ENCODE measurements at regions not wholly inside any gene's neighbourhood (a gene's known extent, or its start where the extent isn't known, plus 50 kb on each side); places are given as distances from the start of the nearest gene placed in this dataset.
"Not testable (repeated sequence)": the region's sequence is repeated elsewhere in the genome, so short reads cannot be mapped to it uniquely, and the experiment has no call there.

DNA sequence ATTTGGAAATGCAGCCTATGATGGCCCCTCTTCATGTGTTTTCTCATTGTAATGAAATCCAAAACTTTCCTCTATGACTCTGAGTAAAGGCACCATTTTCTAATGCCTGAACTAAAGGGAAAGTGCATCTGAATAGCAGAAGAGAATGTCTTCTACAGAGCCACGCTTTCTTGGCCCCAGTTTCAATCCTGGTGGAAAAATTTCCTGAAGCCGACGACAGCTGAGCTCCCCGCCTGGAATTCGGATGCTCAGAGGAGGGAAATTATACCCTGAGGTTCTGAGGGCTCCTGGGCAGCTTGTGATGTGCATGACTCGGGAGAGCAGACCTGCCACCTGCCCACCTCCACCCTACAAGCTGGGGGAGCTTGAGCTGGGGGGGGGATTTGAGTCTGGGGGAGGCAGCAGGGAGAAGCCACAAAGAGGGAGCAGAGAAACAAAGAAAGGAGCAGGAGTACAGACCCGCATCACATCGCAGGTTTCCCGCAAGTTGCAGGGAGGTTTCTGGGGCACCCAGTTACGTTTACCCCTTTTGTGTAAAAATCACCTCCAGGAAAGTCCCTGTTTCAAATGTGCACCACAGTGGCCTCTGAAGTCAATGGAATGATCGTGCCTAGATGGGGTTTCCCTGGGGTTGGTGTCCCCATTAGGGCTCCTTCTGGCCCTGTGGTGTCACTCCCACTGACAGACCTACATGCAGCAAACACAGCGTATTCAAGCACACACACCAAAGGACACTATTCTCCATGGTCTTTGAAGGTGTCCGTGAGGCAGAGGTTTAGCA, 145.6 kb upstream of the RBPJ start:
- DNase-seq (ENCODE audit: low read depth in 2 of 2), result no peak

DNA sequence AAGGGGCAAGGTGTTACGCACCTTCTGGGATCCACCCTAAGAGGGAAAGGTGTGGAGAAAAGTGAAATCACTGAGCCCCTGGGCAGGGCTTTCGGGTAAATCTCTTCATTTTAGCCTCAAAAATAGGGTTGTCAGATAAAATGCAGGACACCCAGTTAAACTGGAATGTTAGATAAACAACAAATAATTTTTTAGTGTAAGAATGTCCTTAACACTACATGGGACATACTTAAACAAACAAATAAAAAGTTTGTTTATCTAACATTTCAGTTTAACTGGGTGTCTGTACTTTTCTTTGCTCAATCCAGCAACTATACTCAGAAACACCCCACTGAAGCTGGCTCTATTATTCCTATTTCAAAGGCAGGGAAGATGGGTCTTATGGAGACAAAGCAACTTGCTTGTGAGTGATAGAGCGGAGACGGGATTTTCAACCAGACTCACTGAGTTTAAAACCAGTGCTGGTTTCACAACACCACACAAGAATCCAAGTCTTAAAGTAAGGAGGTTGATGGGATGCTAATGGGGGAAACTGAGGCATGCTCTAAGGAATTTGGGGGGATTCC, 144.8 kb upstream of the RBPJ start:
- no peak for DNase-seq (ENCODE audit: low read depth in 2 of 2)

DNA sequence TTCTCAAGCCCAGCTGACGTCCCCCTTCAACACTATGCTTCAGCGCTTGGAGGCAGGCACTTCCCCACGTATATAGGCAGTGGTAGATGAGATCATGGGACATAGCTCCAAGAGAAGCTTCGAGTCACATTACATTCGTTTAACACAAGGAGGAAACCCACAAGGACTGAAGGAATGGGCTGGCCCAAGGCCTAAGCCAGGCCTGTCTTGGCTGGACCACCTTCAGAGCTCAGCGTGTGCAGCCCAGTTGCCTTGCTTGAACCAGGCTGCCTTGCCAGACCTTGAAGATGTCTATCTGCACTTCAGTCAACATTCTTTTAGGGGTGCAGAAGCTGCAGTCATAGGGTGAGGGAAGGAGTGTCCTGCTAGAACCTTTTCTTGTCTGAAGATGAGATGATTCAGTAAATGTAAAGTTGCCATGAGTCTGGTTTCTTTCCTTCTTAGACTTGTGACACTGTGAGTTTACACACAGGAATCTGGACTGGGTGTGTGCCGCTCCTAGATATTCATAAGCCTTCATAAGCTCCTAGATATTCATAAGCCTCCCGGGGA, 144.1 kb upstream of the RBPJ start:
- DNase-seq (ENCODE audit: low read depth in 2 of 2), result peak; percentile 48

DNA sequence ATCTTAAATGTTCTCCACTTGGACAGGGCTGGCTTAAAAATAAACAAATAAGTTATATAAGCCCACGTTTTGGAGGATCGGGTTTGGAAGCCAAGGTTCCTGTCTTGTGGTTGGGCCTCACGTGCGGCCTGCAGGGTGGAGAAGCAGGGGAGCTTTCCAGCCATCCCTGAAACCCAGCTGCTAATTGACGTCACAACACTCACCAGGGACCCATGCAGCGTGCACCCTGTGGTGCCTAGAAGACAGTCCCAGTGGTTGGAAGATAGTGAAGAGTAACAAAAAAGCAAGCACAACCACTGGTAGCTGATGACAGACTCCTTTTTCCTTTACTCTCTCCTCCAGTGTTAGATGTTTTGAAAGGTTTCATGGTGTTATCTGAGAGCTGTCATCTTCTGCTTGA, 142.0 kb upstream of the RBPJ start:
- no peak for DNase-seq (ENCODE audit: low read depth in 2 of 2)

DNA sequence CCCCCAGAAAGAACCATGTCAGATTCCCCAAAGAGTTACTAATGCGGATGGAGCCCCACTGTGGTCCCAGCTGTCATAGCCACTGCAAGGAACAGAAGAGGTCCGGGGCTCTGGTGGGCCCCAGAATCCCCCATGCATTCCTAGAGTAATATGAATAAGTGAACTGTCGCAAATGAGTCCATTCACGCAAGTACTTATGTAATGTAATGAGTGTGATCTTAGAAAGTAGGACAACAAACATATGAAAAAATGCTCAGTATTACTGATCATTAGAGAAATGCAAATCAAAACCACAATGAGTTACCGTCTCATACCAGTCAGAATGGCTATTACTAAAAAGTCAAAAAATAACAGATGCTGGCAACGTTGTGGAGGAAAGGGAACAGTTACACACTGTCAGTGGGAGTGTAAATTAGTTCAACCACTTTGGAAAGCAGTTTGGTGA, 141.5 kb upstream of the RBPJ start:
- DNase-seq (ENCODE audit: low read depth in 2 of 2), result no peak

DNA sequence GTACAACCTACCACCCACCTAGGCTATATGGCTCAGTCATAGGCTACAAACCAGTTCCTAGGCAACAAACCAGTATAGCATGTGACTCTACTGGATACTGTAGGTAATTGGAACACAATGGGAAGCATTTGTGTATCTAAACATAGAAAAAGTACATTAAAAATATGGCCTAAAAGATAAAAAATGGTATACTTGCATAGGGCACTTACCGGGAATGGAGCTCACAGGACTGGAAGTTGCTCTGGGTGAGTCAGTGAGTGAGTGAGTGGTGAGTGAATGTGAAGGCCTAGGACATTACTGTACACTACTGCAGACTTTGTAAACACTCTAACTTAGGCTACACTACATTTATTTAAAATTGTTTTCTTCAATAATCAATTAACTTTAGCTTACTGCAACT, 139.2 kb upstream of the RBPJ start:
- no peak for DNase-seq (ENCODE audit: low read depth in 2 of 2)

DNA sequence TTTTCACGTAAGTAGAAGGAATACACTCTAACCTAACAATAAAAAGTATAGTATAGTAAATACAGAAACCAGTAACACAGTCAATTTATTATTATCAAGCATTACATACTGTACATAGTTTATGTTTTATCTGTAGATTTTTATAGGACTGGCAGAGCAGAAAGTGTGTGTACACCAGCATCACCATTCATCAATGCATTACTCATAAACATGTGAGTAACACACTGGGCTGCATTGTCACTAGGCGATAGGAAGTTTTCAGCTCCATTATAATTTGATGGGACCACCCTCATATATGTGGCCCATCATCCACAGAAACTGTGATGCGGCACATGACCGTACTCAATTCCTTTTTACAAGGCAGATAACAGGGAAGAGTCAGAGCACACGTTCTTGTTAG, 137.8 kb upstream of the RBPJ start:
- DNase-seq (ENCODE audit: low read depth in 2 of 2), result no peak

DNA sequence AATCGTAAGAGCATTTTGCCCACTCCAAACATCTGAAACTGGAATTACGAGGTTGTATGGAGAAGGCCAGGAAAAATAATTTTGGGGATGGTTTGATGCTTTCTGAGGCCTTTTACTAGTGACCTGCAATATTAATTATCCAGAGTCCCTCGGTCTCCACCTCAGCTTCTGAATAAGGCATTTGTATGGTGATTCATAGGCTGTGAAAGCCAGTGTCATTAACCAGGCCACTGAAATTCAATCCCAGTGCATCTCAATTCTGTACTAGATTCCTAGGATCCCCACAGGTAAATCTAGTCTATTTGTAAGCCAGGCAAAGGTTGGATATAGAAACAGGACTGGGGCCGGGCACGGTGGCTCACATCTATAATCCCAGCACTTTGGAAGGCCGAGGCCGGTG, 135.4 kb upstream of the RBPJ start:
- DNase-seq (ENCODE audit: low read depth in 2 of 2), result no peak

DNA sequence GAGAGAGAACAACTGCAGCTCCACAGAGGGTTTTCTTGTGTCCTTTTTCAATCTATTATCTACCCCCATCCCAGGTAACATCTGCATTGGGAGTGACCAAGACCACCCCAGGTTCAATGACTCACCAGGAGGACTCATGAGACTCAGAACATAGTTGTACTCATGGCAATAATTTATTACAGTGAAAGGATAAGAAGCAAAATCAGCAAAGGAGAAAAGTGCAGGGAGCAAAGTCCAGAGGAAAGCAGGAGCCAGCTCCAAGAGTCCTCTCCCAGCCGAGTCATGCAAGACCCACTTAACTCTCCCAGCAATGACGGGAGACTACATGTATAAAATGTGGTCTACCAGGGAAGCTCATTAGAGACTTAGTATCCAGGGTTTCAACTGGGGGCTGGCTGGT, 129.5 kb upstream of the RBPJ start:
- no peak for DNase-seq (ENCODE audit: low read depth in 2 of 2)

DNA sequence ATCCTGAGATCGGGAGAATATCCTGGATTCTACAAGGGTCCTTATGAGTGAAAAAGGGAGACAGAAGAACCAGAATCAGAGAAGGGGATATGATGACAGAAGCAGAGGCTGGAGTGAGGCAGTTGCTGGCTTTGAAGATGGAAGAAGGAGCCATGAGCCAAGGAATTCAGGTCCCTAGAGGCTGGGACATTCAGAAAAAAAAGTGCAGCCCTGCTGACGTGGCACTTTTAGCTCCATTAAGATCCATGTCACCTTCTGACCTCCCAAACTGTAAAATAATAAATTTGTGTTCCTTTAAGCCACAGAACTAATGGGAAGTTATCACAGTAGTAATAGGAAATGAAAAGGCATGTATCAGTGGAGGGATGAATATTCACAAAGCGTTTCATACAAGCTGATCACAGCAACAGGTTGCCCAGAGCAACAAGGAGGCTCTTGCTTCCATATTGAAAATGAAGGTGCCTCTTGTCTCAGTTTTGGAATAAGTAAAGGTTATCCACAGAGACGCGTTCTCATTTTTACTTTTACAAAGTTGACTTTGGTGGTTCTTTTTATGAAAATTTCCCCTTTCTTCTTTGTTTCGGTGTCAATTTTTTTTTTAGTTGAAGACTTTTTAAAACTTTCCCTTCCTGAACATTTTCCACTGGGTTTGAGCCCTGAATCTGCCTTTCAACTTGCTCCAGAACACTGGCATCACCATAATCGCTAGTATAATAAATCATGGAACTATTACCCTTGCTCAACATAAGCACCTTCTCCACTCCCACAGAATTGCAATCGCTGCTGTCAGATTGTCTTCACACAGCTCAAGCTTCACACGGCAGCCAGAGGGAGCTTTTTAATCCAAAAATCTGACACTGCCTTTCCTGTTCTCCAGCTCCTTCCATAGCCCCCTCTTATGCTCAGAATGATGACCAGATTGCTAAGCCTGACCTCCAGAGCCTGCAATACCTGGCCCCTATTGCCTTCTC, 127.6 kb upstream of the RBPJ start:
- no peak for DNase-seq (ENCODE audit: low read depth in 2 of 2)

DNA sequence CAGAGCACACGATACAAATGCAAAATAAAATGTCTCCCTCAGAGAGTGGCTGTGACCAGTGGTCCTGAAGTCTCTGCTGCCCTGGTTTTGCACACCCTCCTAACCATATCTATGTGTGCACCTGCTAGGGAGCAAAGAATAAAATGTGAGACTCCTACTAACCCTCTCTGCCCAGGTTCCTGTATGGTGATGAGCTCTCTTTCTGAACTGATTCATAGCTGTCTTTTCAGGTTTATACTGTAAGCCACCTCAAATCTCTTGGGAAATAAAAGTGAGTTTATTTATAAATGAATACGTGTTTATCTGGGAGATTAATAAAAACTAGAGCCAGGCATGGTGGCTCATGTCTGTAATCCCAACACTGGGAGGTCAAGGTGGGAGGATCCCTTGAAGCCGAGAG, 126.0 kb upstream of the RBPJ start:
- DNase-seq (ENCODE audit: low read depth in 2 of 2), result no peak

DNA sequence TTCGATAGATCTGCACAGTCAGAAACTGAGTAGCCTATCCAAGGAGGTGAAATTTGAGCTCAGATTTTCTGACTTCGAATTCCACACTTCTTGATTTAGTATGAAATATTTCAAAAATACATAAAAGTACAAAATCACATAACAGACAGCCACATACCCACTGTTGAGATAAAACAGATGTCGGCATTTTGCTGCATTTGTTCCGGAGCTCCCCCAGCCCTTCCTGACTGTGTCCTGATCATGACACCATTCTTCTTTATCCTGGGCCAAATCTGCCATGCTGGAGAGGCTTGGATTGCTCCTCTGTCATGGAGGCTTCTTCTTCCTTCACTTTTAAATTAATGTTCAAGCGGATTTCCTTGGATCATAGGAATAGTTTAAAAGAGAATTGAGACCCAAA, 124.2 kb upstream of the RBPJ start:
- no peak for DNase-seq (ENCODE audit: low read depth in 2 of 2)

DNA sequence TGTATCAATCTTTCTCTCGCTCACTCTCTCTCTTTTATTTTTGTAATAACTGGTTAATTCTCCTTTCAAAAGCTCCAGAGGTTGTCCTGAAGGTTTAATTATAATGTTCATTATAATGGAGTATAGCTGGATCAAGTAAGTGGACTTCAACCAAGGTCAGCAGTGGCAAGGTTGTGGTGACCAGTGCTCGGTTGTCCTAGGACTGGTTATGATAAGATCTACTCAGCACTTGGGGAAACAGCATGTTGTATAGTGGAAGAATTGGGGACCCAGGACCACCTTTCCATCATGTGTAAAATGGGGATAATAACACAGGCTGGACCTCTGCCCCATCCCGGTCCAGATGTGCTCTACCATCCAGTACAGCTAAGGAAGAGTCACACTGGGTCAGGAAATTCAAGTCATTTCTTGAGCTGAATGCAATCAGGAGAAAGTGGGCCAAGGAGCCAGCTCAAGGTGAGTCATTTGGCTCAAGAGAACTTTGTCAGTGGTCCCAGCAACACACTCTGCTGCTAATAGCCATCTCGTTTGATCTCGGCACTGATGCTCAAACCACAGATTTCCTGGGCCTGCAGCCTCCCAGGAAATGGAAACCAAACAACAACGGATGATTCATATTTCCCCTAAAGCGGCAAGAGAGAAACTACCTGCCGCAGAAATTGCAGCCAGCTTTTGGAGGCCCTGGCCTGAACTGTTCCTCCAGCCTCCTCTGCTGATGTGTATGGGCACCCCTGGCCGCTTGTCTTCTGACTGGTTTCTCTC, 123.6 kb upstream of the RBPJ start:
- peak; percentile 65 to 69 for DNase-seq (ENCODE audit: low read depth in 2 of 2)

DNA sequence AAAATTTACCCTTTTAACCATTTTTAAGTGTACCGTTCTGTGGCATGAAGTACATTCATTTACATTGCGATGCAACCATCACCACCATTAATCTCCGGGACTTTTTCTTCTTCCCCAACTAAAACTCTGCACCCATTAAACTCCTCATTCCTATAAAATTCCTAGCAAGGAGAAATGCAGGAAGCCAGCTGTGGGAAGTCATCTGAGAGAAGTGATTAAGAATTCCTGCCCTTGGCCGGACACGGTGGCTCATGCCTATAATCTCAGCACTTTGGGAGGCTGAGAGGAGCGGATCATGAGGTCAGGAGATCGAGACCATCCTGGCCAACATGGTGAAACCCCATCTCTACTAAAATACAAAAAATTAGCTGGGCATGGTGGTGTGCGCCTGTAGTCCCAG, 121.9 kb upstream of the RBPJ start:
- DNase-seq (ENCODE audit: low read depth in 2 of 2), result not testable (repeated sequence)

DNA sequence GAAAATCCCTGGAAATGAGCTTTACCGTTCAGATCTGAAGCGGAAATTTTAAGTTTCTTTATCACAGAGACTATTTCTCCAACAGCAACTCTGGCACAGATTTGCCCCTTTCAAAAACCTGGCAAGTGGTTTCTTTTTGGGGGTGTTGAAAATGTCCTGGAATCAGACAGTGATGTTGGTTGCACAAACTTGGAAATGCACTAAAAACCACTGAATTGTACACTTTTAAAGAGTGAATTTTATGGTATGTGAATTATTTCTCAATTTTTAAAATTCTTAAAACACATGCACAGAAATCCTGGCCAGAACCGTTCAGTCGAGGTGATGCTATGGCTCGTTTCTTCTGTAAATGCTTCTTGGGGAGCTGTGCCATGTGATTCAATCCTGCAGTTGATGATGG, 121.2 kb upstream of the RBPJ start:
- no peak for DNase-seq (ENCODE audit: low read depth in 2 of 2)

DNA sequence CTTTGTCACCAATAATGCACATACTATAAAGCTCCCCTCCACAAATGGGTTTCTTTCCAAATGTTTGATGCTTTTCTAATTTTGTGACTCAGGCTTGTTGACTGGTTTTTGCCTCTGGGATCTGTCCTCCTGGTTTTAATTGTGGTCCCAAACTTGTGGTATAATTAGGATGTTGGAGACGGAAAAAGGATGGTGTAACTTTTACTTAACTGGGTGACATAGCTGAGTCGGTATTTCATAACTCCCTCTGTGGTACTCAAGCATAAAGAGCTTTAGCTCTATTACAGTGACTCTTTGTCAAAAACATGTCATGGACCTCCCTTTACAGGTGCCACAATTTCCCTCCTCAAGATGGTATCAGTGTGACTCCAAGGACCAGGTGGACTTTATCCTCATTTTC, 119.7 kb upstream of the RBPJ start:
- peak; percentile 66 for DNase-seq (ENCODE audit: low read depth in 2 of 2)

DNA sequence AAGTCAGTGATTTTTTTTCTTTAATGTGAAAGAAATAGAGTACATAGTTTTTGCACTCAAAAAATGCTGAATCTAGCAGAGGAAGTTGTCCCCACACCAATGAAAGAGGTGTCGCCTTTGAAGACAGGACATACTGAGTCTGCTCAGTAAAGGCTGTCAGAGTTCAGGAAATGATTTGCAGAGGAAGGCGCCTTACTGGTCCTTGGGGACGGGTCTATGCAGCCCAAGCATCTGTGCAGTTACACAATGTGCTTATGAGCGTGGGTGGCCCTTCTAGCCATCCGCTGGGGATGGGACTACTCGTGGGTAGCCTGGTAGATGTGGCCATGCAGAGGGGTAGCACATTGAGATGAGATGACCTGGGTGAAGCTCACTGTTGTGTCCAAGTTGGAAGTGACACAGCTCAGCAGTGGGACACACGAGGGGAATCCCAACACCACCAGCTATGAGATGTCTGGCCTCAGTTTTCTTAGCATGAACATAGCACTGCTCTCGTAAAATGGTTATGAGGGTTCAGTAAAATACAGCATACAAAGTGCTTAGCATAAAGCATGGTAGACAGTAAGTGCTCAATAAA, 116.5 kb upstream of the RBPJ start:
- no peak for DNase-seq (ENCODE audit: low read depth in 2 of 2)

DNA sequence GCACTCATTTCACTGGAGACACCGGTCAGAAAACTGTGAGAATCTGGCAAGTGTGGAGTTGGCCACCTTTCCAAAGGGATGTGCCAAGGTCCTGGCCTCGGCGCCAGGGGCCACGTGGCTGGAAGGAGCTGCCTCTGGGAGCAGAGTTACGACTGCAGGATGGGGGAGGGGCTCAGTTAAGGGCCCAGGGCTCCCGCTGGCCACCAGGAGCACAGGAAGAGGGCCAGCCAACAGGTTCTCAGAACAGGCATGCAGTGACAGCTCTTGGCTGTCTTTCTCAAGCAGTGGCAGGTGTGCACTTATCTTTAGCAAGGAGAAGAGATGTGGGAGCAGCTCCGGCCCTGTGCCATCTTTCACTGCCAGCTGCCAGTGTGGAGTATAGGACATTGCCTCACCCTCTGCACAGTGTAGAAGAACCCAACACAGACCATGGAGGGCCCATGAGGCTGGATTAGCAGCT, 115.9 kb upstream of the RBPJ start:
- DNase-seq (ENCODE audit: low read depth in 2 of 2), result no peak

DNA sequence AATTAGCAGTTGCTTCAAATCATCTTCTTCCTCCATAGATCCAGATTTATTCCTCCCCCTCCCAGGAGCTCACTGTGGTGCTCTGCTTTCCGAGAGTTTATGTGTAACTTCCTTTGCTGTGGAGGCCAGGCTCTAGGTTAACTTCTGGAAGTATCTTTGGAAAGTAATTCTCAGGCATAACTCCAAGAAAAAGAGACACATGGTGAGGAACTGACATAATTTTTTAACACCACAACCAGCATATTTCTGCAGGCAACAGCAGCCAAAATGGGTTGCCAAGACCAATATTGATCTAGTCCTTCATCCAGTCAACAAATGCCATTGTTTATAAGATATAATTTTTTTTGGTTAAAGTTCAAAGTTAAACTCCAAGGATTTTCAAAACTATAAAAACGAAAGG, 114.5 kb upstream of the RBPJ start:
- DNase-seq (ENCODE audit: low read depth in 2 of 2), result peak; percentile 53 to 61

DNA sequence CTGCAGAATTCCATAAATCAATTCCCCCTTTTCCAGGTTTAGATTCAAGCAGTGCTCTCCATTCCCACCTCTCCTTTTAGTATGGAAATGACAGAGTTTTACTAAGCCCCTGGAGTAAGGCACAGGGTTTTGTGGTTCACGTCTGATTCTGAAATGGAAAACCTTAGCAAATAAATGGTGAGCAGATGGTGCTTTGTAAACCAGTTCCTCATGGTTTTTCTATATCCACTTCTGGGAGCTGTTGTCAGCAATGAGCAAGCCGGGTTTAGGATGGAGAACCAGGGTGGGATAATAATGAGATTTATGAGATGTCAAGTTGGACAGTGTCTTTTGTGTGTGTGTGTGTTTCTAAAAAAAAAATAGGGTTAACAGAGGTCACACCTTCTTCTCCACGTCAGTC, 113.8 kb upstream of the RBPJ start:
- DNase-seq (ENCODE audit: low read depth in 2 of 2), result no peak

DNA sequence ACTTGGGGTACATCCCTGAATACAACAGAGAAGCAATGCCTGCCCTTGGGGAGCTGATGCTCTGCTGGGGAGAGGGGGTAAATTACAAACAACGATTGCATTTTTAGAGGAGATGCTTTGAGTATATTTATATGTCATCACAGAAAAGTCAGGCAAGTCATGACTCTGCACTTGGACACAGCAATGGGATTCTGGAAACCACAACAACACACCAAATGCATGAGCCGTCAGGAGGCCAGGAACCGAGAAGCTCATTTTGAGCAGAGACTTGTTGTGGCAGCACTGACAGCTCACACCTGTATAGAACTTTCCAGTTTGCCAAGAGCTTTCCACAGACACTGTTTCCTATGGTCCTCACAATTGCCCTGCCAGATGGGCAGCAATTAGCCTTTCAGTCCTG, 113.2 kb upstream of the RBPJ start:
- DNase-seq (ENCODE audit: low read depth in 2 of 2), result no peak

Measured in fibroblast of skin of left quadriceps (primary cell).